Left renal cortex interstitium (tissue), 4 donors: ENCODE measurements at regions not wholly inside any gene's neighbourhood (a gene's known extent, or its start where the extent isn't known, plus 50 kb on each side); places are given as distances from the start of the nearest gene placed in this dataset.

Experiments used
- DNase-seq, 4 donors: peaks; one replicate each; pipeline ENCODE4 v3.0.0-alpha.2; 2013; ENCODE audit warnings: low read depth in 4 of 4, low spot score in 2 of 4, missing footprints in 1 of 4

- no peak for DNase-seq
Measured at GRCh38 chr16:9406038-9406712, 314.7 kb downstream of the HAPSTR1 start.

GRCh38 chr16:9407206-9407758 is 315.8 kb downstream of the HAPSTR1 start:
- DNase-seq, result no peak

- no peak for DNase-seq
Measured at GRCh38 chr16:9408297-9408878, 316.9 kb downstream of the HAPSTR1 start.

GRCh38 chr16:9409560-9410493 is 318.4 kb downstream of the HAPSTR1 start:
- no peak for DNase-seq

- no peak for DNase-seq
Measured at GRCh38 chr16:9411426-9411825, 320.0 kb downstream of the HAPSTR1 start.

GRCh38 chr16:9412031-9412914 is 320.8 kb downstream of the HAPSTR1 start:
- DNase-seq, result no peak

- DNase-seq, result no peak
Measured at GRCh38 chr16:9412915-9413264, 321.4 kb downstream of the HAPSTR1 start.

- DNase-seq, result no peak
Measured at GRCh38 chr16:9415545-9415944, 324.1 kb downstream of the HAPSTR1 start.

- DNase-seq, result no peak
Measured at GRCh38 chr16:9417898-9418297, 326.5 kb downstream of the HAPSTR1 start.

- DNase-seq, result no peak
Measured at GRCh38 chr16:9419161-9419560, 327.7 kb downstream of the HAPSTR1 start.

- no peak for DNase-seq
Measured at GRCh38 chr16:9422762-9423513, 331.5 kb downstream of the HAPSTR1 start.

GRCh38 chr16:9425236-9425635 is 333.8 kb downstream of the HAPSTR1 start:
- DNase-seq, result no peak

- DNase-seq, result no peak
Measured at GRCh38 chr16:9428355-9429005, 337.0 kb downstream of the HAPSTR1 start.

GRCh38 chr16:9429646-9430330 is 338.3 kb downstream of the HAPSTR1 start:
- DNase-seq, result no peak

GRCh38 chr16:9434659-9435058 is 343.2 kb downstream of the HAPSTR1 start:
- DNase-seq, result no peak

GRCh38 chr16:9436175-9436574 is 344.7 kb downstream of the HAPSTR1 start:
- DNase-seq, result no peak

- DNase-seq, result no peak
Measured at GRCh38 chr16:9437115-9437514, 345.7 kb downstream of the HAPSTR1 start.

GRCh38 chr16:9438991-9439390 is 347.5 kb downstream of the HAPSTR1 start:
- no peak for DNase-seq

GRCh38 chr16:9441012-9441411 is 349.6 kb downstream of the HAPSTR1 start:
- no peak for DNase-seq
